Stimulated activated CD4-positive, alpha-beta T cell treated with anti-CD3 and anti-CD28 coated beads, TNF-alpha, amount 100 ng/mL, for 24 hours (primary cell): ENCODE measurements at regions not wholly inside any gene's neighbourhood (a gene's known extent, or its start where the extent isn't known, plus 50 kb on each side); places are given as distances from the start of the nearest gene placed in this dataset.

Source experiments
- DNase-seq, 3 experiments: peaks; one replicate each; pipeline ENCODE4 v3.0.0-alpha.2; 2020; ENCODE audit warnings: low read depth in 3 of 3

DNA sequence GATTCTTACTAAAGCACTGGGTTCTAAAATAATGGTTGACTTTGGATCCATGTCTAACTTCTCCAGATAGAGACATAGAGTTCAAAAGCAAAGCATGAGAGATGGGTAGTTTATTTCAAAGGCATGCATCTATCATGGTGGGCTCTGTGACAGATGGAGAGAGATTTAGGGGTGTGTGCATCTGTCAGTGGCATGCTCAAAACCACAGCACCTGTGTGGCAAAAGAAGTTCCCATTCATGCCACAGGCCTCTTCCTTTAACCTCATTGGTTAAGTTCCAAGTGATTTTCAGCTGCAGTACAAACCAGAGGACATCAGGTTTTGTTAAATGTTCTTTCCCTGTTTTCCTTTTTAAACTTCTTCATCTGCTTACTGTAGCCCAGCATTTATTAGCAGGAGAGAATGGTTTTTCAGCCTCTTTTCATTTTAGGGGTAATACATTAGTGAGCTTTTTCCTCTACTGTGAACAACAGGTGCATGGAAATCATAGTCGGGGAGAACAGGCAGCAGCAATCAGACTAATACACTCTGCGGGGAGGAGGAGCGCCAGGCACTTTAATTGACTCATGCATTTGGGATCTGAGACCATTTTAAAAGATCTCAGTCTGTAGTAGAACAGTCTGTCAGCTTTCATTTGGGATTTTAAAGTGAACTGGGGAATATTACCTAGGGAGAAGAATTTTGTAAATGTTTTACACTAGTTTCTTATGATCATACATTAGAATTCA, 52.4 kb upstream of the UPP2 start:
- DNase-seq: no peak

DNA sequence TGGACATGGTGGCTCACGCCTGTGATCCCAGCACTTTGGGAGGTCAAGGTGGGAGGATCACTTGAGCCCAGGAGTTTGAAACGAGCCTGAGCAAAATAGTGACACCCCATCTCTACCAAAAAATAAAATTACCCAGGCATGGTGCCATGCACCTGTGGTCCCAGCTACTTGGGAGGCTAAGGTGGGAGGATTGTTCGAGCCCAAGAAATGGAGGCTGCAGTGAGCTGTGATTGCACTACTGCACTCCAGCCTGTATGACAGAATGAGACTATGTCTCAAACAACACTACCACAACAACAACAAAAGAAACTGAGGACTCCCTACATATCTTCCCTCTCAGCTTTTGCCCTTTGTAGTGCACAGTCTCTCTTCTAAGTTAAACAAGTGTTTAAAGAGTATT, 53.3 kb upstream of the UPP2 start:
- DNase-seq: no peak

DNA sequence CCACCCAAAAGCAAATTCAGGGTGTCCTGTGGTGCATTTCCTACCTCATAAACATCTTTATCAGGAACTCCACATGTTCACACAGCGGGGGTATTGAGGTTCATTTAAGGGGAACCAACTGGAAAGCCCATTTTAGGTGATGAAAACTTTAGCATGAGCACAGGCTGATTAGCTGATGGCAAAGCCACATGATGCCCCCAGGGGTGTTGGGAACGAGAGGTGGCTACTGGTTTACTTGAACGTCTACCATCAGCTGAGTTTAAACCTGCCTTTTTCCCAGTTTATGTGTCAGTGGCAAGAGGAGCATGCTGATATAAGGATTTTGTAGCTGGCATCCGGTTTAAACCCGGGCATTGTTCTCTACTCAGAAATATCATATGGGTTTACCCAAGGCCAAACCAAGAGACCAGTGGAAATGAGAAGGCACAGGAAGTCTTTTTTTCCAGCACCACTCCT, 54.5 kb upstream of the UPP2 start:
- DNase-seq: no peak

DNA sequence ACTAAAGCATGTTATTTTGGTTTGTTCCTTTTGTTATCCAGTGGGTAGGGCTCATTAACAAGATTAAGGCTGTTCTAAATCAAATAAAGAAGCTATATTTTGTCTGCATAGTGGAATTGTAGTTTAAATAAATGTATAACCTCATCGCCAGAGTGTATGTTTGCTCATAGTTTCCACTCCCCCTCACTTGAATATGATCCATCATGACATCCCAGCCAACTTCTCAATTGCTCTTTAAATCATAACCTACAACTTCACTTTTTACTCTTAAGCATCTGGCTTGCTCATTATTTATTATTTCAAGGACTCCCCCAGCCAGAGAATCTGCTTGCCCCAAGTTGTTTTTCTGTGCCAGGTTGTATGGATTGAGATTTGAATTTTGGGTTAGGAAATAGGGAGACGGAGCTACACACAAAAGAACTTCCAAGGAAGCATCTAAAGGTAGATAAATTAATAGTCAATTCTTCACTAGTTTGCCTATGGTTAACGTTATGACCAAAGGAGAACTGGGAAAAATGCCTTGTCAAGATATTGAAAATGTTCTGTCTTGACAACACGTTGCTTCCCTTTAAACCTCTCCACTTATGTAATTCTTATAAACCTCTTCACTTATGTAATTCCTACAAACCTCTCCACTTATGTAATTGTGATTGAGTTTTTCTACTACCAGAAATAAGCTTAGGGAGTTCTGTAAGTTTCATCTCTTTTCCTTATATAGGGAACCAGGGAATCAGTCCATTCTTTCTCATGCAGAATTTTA, 55.4 kb upstream of the UPP2 start:
- DNase-seq: no peak

DNA sequence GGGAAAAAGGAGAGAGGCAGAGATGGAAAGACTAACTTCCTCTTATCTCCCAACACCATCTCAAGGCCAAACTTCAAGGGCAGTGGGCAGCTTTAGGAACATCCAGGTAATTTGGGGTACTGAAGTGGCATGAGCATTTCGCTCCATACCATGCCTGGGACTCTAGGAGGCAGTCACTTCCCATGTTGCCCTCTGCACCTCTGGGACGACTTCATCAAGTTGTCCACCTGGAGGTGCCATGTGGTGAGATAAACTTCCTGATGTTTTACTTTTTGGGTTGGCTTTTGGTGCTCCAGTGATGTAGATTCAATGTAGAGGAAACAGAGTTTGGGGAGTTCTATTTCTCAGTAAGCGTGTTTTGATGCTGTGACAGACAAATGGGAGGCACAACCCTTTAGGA, 56.3 kb upstream of the UPP2 start:
- DNase-seq: no peak

DNA sequence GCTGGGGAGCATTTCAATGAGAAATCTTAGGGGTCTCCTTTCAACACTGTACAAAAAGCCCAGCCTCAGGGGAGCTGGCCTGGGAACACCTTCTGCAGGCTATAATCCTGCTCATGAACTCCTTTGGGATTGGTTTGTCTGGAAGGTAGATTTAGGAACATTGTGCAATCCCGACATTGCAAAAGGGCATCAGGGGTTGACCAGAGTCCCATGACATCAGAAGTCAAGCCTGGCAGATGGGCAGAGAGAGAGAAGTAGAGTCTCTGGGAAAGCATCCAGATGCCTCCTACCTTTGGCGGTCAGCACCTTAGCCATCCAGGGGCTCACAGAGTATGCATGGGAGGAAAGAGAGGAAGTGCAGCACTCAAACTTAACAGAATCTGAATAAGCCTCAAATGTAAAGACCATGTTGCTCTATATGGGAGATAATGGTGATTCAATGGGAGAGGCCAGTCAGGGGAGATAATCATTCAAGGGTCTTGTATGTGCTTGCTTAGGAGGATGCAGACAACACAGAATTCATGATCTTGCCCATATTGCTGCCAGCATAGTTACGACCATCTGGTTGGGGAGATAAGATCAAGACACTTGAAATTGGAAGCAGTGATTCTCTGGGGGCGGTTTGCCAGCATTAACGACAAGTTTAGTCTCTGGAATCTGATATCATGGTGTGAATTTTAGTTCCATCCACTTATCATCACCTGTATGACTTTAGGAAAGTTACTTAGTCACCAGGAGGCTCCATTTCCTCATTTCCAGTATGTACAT, 58.3 kb upstream of the UPP2 start:
- no peak for DNase-seq

DNA sequence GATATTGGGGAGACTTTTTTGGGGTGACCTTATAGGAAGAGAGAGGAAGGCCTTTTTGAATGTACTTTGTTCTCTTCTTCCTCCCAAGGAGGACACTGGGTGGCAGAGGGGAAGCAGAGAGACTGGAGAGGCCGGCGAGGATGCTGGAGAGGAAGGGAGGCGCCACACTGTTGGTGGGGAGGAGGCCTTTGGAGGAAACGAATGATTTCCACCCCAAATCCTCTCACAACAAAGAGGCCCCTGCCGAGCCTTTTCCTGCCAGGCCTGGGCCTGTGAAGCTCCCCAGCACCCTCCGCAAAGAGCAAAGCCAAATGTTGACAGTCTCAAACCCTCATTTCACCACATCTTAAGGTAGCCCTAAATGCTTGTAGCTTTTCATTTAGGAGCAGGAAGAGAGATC, 59.0 kb upstream of the UPP2 start:
- no peak for DNase-seq

DNA sequence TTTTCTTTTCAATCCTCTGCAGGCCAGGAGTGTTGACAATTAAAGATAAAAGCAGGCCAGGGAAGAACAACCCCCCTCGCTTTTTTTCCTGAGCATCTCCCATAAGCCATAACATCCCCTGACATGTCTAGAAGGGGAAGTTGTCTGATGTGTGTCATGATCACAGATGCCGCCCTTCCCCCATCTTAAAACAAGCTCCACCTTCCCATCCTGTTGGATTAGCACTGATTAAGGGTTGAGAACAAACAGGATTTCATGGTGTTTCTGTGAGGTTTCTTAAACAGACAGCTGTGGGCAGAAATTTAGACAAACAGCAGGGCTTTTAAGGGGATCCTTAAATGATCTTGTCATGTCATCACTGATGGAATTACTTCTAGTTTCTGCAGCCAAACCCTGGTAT, 59.4 kb upstream of the UPP2 start:
- no peak for DNase-seq

DNA sequence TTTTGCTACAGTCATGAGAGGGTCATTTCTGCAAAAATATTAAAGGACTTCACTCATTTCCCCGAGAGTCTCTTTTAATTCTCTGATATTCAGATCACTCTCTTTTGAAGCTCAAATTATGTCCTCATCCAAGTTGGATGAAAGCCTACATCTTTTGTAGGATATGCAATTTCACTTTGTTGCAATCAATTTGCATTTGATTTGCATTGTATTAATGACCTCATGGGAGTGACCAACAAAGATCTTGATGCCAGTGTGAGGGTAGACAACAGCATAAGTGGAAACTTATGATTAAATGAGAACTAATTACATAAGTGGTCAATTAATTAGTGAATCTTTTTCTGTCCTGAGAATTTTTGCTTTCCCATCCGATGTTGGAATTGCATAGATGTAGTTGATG, 60.3 kb upstream of the UPP2 start:
- DNase-seq: no peak

DNA sequence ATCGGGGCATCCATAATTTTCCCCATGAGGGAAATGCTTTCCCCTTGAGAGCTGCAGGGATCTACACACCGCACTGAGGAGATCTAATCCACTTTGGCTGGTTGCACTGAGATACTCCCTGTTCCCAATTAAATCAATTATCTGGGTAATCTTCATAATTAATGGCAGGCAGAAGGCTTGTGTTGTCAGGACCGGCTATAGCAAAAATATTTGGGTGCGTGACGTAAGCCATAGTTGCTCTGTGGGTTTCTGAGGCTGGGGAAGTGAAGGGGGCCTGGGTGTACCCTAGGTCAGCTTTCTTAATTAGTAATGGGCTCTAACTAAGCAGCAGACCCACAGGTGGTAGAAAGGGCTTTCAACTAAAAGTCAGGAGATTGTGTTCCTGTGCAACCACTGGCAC, 62.8 kb upstream of the UPP2 start:
- no peak for DNase-seq

DNA sequence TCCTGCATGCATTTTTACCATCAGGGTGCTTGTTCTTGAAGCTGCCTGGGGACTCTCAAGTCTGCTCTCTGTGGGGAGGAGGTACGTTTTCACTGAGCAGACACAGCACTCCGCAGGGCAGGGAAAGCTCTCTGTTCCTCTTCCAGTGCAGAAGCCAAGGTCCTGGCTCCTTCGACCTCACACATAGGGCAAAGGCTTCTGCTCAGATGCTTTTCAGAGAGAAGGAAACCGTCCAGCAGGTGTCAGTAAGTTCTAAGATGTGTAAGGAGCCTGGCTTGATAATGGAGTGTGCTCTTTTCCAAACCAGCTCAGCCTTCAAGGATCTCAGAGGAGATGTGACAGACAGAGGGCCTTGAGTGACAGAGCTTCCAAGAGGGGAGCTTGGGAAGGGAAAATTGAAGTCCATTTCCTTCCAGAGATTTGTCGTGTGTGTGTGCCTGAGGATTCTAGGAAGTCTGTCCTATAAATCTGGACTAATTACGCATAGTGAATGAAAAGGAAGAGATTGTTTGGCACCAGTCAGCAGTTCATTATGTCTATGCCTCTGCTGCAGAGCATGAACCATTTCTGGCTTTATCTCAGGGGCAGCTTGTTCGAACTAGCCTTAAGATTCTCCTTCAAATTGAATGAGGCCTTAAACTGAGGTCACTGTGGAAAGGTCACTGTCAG, 67.3 kb upstream of the UPP2 start:
- DNase-seq: no peak

DNA sequence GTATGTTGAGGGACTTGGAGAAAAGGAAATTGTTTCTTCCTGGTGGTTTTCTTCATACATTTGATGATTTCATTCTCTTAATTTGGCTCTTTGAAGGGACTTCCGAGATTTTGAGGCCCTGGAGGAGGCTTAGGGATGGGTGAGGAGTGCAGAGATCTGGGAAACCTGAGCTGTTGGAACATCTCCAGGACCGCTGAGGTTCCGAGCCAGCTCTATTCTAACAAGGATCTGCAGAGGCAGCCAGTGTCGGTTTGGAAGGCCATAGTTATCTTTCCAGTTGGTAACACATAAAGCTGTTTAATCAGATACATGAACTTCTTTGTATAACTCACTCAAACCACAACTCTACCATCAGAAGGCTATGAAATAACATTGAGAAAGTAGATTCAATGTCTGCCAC, 70.3 kb upstream of the UPP2 start:
- DNase-seq: no peak

DNA sequence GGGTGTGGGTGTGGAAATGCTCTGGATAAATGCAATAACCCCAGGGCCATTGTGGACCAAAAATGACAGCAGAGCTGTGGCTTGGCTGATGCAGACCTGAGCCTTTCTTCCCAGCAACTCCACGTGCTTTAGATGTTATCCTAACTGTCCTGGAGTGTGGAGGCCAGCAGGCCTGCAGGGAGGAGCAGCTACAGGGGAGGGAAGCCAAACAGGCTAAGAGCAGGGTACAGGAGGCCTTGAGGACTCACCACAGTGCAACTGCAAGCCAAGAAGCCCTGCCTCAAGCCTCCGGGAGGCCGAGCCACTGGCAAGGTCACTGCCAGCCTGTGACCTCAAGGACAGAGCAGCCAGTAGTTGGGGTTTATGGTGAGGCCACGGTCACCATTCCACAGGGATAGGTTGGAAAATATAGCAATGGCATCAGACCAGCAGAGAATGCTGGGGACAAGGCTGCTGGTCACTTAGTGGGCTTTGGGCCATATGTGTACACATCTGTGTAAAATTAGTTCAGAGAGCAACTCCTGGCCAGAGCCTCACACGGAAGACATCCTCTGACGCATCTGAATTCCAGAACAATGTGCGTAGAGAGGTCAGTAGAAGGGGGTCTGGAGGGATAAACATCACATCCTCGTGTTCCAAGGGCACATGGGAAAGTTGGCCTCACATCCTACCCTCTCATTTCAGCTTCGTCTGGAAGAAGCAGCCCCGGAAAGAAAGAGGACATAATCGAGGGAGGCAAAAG, 76.2 kb upstream of the UPP2 start:
- no peak for DNase-seq

DNA sequence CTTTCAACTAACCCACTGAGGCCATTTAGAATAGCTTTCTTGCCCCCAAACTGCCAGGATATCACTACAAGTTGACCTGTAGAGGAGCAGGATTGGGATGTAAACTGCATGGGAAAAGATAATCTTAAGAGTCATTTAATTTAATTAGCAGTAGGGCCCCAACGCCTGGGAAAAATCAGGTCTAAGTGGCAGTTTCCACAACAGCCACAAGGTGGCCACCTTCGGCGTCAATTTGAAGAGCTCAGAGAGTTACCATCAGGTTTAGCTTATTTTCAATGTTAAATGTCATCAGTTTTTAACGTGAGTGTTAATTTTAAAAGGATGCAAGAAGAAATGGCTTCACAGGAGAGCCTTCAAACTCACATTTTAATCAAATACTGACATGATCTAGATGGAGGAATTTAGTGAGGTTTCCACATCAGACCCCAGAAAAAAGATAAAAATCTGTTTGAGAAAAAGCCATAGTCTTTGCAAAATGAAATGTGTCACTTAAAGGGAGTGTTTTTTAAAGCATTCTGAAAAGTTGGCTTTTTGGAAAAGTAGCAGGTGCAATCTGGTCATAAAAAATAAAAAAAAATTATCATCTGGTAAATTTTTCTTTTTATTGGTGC, 77.3 kb upstream of the UPP2 start:
- DNase-seq: peak; percentile 12 to 55 (median 44)

DNA sequence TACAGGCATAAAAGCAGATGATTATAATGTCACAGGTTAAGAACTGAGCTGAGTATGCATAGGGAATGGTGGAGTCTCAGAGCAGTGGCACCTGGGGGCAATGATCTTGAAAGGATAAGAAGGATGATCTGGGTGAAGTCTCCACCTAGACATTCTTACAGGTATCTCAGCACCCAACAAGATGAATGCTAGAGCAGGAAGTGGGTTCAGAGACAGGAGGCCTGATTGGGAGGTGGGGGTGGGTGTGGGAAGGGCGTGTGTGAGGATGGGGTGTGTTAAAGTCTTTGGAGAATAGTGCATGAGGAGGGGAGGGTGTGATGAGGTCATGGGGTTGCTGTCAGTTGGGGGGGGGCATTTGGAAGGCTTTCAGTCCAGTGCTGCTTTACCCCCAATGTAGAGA, 78.8 kb upstream of the UPP2 start:
- no peak for DNase-seq

DNA sequence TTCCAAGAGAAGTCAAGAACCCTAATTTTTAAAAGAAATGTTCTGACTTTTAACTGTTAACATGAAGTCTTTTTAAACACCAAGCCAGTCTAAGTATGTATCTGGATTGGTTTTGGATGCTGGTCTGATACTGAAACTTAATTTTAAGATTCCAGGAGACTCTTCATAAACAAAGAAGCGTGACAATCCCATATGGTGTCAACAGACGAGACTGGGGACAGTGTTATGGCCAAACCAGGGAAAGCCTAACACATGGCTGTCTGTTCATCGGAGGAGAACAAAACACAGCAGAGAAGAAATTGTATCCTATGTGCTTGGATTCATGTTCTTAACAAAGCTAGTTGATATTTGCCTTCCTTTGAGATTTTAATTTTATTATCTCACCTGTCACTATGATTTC, 80.5 kb upstream of the UPP2 start:
- DNase-seq: no peak

DNA sequence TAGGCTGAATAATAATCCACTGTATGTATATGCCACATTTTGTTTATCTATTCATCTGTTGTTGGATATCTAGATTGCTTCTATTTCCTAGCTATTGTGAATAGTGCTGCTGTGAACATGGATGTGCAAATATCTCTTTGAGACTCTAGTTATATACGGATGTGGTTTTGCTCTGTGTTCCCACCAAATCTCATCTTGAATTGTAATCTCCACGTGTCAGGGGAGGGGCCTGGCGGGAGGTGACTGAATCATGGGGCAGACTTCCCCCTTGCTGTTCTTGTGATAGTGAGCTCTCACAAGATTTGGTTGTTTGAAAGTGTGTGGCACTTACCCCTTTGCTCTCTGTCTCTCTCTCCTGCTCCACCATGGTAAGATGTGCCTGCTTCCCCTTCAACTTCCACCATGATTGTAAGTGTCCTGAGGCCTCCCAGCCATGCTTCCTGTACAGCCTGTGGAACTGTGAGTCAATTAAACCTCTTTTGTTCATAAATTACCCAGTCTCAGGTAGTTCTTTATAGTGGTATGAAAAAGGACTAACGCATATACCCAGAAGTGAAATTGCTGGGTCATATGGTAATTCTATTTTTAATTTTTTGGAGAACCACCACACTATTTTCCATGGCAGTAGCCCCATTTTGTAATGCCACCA, 86.1 kb upstream of the UPP2 start:
- no peak for DNase-seq

DNA sequence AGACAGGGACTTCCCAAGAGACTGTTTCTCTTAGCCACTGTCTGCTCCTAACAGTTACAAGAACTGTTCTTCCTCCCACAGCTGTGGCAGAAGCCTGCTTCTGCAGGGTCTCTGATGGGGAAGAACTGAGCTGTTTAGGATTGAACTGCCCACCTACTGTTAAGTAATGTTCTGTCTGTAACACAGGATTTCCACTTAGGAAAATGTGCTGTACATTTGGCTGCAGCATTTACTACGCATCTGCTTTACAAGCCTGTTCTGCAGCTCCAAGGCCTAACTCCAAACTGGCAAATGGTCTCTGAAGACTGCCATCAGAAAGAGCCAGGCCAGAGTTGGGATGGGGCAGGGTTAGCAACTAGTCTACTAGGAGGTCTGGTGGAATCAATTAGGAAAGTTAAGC, 87.8 kb upstream of the UPP2 start:
- no peak for DNase-seq

DNA sequence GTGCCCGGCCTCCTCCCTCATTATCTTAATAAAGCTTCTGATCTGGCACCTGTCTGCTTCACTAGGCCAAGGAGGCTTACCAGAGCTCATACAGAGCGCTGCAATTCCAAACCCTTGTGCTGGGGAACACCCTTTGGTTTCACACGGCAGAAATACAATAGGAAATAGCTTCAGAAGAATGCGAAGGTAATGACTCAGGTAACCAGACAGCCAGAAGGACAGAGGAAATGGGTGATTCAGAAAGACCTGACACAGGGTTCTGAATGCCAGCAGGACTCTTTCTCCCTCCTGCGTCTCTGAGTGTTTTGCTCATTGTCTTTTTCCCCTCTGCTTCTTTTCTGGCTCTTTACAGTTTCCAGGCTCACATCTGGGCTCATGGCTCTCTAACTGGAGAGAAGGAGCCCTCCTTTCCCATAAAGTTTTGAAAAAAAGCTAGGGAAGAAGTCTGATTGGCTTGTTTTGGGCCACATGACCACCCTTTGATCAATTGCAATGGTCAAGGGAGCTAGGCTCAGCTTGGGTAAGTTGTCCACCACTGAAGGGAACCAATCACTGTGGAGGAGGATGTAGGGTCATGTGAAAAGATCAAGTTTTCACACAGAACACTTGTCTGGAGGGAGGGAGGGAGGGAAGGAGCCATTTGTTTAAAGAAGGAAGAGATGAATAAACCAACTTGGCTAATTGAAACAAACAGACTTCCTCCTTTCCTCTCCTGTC, 90.5 kb upstream of the UPP2 start:
- DNase-seq: peak in 1 of 3 experiments; percentile 2

DNA sequence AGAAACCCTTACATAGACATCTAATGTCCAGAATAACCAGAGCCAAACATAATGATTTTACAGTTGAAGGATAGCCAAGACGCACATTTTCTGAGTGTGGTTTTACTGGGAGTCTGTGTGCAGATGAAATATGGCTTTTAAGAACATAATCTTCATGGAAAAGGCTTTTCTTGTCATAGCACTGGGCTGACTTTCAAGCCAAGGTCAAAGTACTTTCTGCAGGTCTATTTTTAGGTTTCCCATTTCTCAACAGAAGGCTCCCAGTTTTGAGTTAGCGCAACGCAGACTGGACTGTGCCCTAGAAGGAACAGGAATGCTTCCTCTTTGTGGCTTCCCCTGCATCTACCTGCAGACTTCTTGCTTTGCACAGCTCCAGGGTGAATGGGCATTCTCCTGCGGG, 92.3 kb upstream of the UPP2 start:
- no peak for DNase-seq
